Vagina (tissue), 2 donors: ENCODE measurements at regions not wholly inside any gene's neighbourhood (a gene's known extent, or its start where the extent isn't known, plus 50 kb on each side); places are given as distances from the start of the nearest gene placed in this dataset.

Source experiments
- DNase-seq, 2 donors: peaks; one replicate each; pipeline ENCODE4 v3.0.0-alpha.2; 2017; ENCODE audit errors: extremely low spot score in 2 of 2
- H3K27ac ChIP-seq: fragments of 200-600 bp; sonication (generic); one replicate; pipeline ENCODE4 v1.5.1; 2019
- H3K27me3 ChIP-seq: fragments of 200-600 bp; sonication (generic); one replicate; pipeline ENCODE4 v1.5.1; 2019
- H3K36me3 ChIP-seq, 2 donors: fragments of 200-600 bp; sonication (generic); one replicate each; pipeline ENCODE4 v1.5.1; 2017 to 2019
- H3K4me1 ChIP-seq: fragments of 200-600 bp; sonication (generic); one replicate; pipeline ENCODE4 v1.5.1; 2019
- H3K4me3 ChIP-seq, 2 donors: fragments of 200-600 bp; sonication (generic); 1 replicate in 1 of 2; 2 replicates in 1 of 2; pipeline ENCODE4 v1.5.1; 2016 to 2019
- H3K9me3 ChIP-seq: fragments of 200-600 bp; sonication (generic); one replicate; pipeline ENCODE4 v1.5.1; 2019
- CTCF ChIP-seq, 3 experiments: fragments of 450-650 bp in 2 of 3; fragments of 200-600 bp in 1 of 3; sonication (generic) in 1 of 3; IDR thresholded peaks; one replicate each; pipeline ENCODE4 v1.5.1; 2017 to 2019; ENCODE audit warnings: antibody characterized with exemption in 3 of 3, mild to moderate bottlenecking in 2 of 3, moderate library complexity in 2 of 3
- POLR2A ChIP-seq, 2 donors: fragments of 450-650 bp; IDR thresholded peaks; one replicate each; pipeline ENCODE4 v1.6.1; 2017; ENCODE audit warnings: antibody characterized with exemption in 2 of 2, mild to moderate bottlenecking in 2 of 2, moderate library complexity in 2 of 2
- POLR2AphosphoS5 ChIP-seq, 2 donors: sonication (generic); formaldehyde crosslinking; IDR thresholded peaks; one replicate each; pipeline ENCODE4 v1.9.0; 2017; ENCODE audit warnings: antibody characterized with exemption in 2 of 2, mild to moderate bottlenecking in 2 of 2, low read depth in 1 of 2; ENCODE audit not compliant: insufficient read depth in 1 of 2
- intact Hi-C: fragments of 100-400 bp; cut with DNase I; formaldehyde crosslinking; loops from one replicate; pipeline ENCODE4 v1.15.1; 2023

- Histone ChIP-seq H3K36me3 (no peaks in the 10 kb centered on the region), H3K27me3 (no peaks in the 10 kb centered on the region), H3K4me1 (no peaks in the 10 kb centered on the region), H3K4me3 (no peak overlapping the region), H3K27ac (no peak overlapping the region), H3K9me3 (no peaks in the 10 kb centered on the region)
- intact Hi-C loops: no loop called here
- DNase-seq: no peak
- TF ChIP-seq CTCF (IDR thresholded peaks at IDR 0.05): no peak
- TF ChIP-seq POLR2A (IDR thresholded peaks at IDR 0.05): no peak
- TF ChIP-seq POLR2AphosphoS5 (IDR thresholded peaks at IDR 0.05; ENCODE audit: insufficient read depth in 1 of 2, low read depth in 1 of 2): no peak
Observed at GRCh38 chr11:22466809-22467208, 128.6 kb downstream of the SLC17A6 start.

- Histone ChIP-seq H3K4me1 (no peaks in the 10 kb centered on the region), H3K9me3 (no peaks in the 10 kb centered on the region), H3K4me3 (no peak overlapping the region), H3K36me3 (no peaks in the 10 kb centered on the region), H3K27me3 (no peaks in the 10 kb centered on the region), H3K27ac (no peak overlapping the region)
- no peak for DNase-seq
- TF ChIP-seq POLR2A (IDR thresholded peaks at IDR 0.05) (no peak), POLR2AphosphoS5 (IDR thresholded peaks at IDR 0.05; ENCODE audit: insufficient read depth in 1 of 2, low read depth in 1 of 2) (no peak), CTCF (IDR thresholded peaks at IDR 0.05) (no peak)
- intact Hi-C loops: no loop called here
Observed at GRCh38 chr11:22466351-22466750, 128.2 kb downstream of the SLC17A6 start.

- Histone ChIP-seq H3K27me3 (no peaks in the 10 kb centered on the region), H3K27ac (no peak overlapping the region), H3K36me3 (no peaks in the 10 kb centered on the region), H3K4me1 (no peaks in the 10 kb centered on the region), H3K9me3 (no peaks in the 10 kb centered on the region), H3K4me3 (no peak overlapping the region)
- intact Hi-C loops: no loop called here
- no peak for DNase-seq
- TF ChIP-seq CTCF (IDR thresholded peaks at IDR 0.05): no peak
- TF ChIP-seq POLR2A (IDR thresholded peaks at IDR 0.05): no peak
- TF ChIP-seq POLR2AphosphoS5 (IDR thresholded peaks at IDR 0.05; ENCODE audit: insufficient read depth in 1 of 2, low read depth in 1 of 2): no peak
Observed at GRCh38 chr11:22465620-22466019, 127.4 kb downstream of the SLC17A6 start.

GRCh38 chr11:22461626-22462025 lies 123.4 kb downstream of the SLC17A6 start:
- no peaks in the 10 kb centered on the region for H3K27me3 ChIP-seq
- intact Hi-C loops: no loop called here
- no peak for TF ChIP-seq POLR2AphosphoS5 (IDR thresholded peaks at IDR 0.05; ENCODE audit: insufficient read depth in 1 of 2, low read depth in 1 of 2)
- no peak for TF ChIP-seq CTCF (IDR thresholded peaks at IDR 0.05)
- no peak for TF ChIP-seq POLR2A (IDR thresholded peaks at IDR 0.05)
- no peak overlapping the region for H3K27ac ChIP-seq
- no peak for DNase-seq
- H3K4me1 ChIP-seq: no peaks in the 10 kb centered on the region
- no peaks in the 10 kb centered on the region for H3K36me3 ChIP-seq
- H3K4me3 ChIP-seq: no peak overlapping the region
- H3K9me3 ChIP-seq: no peaks in the 10 kb centered on the region

GRCh38 chr11:22460181-22460580 lies 122.0 kb downstream of the SLC17A6 start:
- no peak for DNase-seq
- Histone ChIP-seq H3K4me3 (no peak overlapping the region), H3K36me3 (no peaks in the 10 kb centered on the region), H3K27me3 (no peaks in the 10 kb centered on the region), H3K9me3 (no peaks in the 10 kb centered on the region), H3K27ac (no peak overlapping the region), H3K4me1 (no peaks in the 10 kb centered on the region)
- TF ChIP-seq POLR2AphosphoS5 (IDR thresholded peaks at IDR 0.05; ENCODE audit: insufficient read depth in 1 of 2, low read depth in 1 of 2): no peak
- TF ChIP-seq CTCF (IDR thresholded peaks at IDR 0.05): no peak
- TF ChIP-seq POLR2A (IDR thresholded peaks at IDR 0.05): no peak
- intact Hi-C loops: no loop called here
